ENCODE measurements at regions not wholly inside any gene's neighbourhood (a gene's known extent, or its start where the extent isn't known, plus 50 kb on each side); places are given as distances from the start of the nearest gene placed in this dataset.

GRCh38 chr5:37994729-37995128 is 154.9 kb upstream of the GDNF start:
- ATAC-seq (replicated peaks in 6 of 8), result peak in 2 of 8 experiments; percentile 52 to 63
- in situ Hi-C loops (cut with MboI; ENCODE audit: low pct_unique_long_range_greater_than_20kb in 2 of 9, low sequenced_read_pairs in 9 of 9, unreplicated experiment in 9 of 9), result no loop called here

DNA sequence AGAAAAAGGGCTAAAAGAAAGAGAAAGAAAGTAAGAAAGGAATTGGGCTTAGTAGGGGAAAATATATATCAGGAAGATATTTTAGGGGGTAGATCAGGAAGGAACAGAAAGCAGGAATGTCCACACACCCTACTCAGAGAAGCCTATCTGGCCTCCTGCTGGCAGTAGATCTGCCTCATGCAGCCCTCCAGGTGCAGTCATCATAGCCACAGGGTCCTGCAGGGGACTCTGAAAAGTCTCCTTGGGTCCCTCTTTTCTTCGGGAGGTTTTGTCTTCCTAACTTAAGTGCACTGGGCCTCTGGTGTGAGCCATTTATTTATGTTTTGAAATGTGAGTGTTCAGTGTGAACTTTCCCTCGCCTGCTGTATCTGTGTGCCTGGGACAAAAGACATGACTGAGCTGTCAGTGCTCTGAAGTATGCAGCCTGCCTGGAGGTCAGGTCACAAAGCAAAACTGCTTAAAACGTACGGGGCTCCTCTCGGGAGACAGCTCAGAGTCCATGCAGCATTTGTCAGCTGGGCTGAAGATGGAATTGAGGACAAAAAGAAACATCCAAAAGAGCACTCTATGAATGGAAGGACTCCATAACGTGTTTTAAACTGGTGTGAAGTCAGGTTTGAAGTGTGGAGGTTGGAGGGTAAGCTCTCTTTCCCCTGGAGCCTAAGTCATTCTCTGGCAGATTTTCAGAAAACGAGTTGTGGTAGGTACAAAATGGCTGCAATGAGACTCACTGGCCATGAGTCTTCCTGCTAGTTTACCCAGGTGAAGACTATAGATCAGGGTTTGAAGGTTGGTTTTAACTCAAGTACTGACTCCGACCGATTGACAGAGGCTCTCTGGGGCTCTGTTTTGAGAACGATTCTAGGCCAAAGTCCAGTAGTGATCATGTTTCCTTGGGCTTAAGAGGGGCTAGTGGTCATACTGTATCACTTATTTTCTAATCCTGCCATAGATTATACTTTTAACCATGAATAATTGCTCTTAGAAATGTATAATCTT is 151.8 kb upstream of the GDNF start:
- no peaks in the 10 kb centered on the region for H3K4me1 ChIP-seq (replicated peaks in 1 of 2)
- H3K27ac ChIP-seq, result no peak overlapping the region
- in situ Hi-C loops (cut with MboI; ENCODE audit: low pct_unique_long_range_greater_than_20kb in 2 of 9, low sequenced_read_pairs in 9 of 9, unreplicated experiment in 9 of 9), result no loop called here
- ATAC-seq (replicated peaks in 6 of 8), result peak in 3 of 8 experiments; percentile 47 to 58 (median 55)
- 28 to 94% (median 51%) methylated on average over 1 to 8 of the region's 10 CpGs; no CpG with 5 or more reads in 2 of the 10 experiments for WGBS, 10 experiments
- no peak overlapping the region for H3K4me3 ChIP-seq

More at GRCh38 chr5:37994729-37995128, 154.9 kb upstream of the GDNF start:
- H3K4me3 ChIP-seq, result no peak overlapping the region
- no peak overlapping the region for H3K27ac ChIP-seq
- H3K4me1 ChIP-seq (replicated peaks in 1 of 2), result no peaks in the 10 kb centered on the region
- 0 to 88% (median 63%) methylated on average over 1 of the region's 1 CpG; no CpG with 5 or more reads in 3 of the 10 experiments for WGBS, 10 experiments

DNA sequence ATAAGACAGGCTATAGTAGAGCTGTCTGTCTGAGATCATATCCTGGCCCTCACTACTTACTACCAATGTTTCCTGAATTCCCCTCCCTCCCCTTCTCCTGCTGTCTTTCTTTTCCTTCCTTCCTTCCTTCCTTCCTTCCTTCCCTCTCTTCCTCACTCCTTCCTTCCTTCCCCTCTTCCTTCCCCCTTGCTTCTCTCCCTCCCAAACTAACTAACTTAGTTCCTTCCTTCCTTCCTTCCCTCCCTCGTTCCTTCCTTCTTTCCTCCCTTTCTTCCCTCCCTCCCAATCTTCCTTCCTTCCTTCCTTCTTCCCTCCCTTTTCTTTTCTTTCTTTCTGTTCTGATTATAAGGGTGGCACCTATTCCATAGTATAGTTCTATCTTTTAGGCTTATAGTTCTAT is 150.0 kb upstream of the GDNF start:
- in situ Hi-C loops (cut with MboI; ENCODE audit: low pct_unique_long_range_greater_than_20kb in 2 of 9, low sequenced_read_pairs in 9 of 9, unreplicated experiment in 9 of 9), result no loop called here
- ATAC-seq (replicated peaks in 6 of 8), result no peak
- WGBS, 10 experiments, result 19 to 100% (median 76%) methylated on average over 1 of the region's 1 CpG; no CpG with 5 or more reads in 3 of the 10 experiments
- H3K27ac ChIP-seq, result no peak overlapping the region
- H3K4me1 ChIP-seq (replicated peaks in 1 of 2), result no peaks in the 10 kb centered on the region
- H3K4me3 ChIP-seq, result no peak overlapping the region

GRCh38 chr5:37988454-37989046 is 148.7 kb upstream of the GDNF start:
- in situ Hi-C loops (cut with MboI; ENCODE audit: low pct_unique_long_range_greater_than_20kb in 2 of 9, low sequenced_read_pairs in 9 of 9, unreplicated experiment in 9 of 9), result no loop called here
- ATAC-seq (replicated peaks in 6 of 8), result no peak

GRCh38 chr5:37984300-37984699 is 144.5 kb upstream of the GDNF start:
- H3K27ac ChIP-seq, result no peak overlapping the region
- in situ Hi-C loops (cut with MboI; ENCODE audit: low pct_unique_long_range_greater_than_20kb in 2 of 9, low sequenced_read_pairs in 9 of 9, unreplicated experiment in 9 of 9), result no loop called here
- H3K4me3 ChIP-seq, result no peak overlapping the region
- no peaks in the 10 kb centered on the region for H3K4me1 ChIP-seq (replicated peaks in 1 of 2)
- 0 to 100% (median 82%) methylated on average over 1 of the region's 1 CpG; no CpG with 5 or more reads in 4 of the 10 experiments for WGBS, 10 experiments
- ATAC-seq (replicated peaks in 6 of 8), result peak in 1 of 8 experiments; percentile 25

More at GRCh38 chr5:37988454-37989046, 148.7 kb upstream of the GDNF start:
- no peaks in the 10 kb centered on the region for H3K4me1 ChIP-seq (replicated peaks in 1 of 2)
- 40 to 100% (median 100%) methylated on average over 1 of the region's 1 CpG; no CpG with 5 or more reads in 1 of the 10 experiments for WGBS, 10 experiments
- no peak overlapping the region for H3K27ac ChIP-seq
- H3K4me3 ChIP-seq, result no peak overlapping the region

- WGBS, 10 experiments, result 19 to 100% (median 61%) methylated on average over 1 to 2 of the region's 2 CpGs; no CpG with 5 or more reads in 2 of the 10 experiments
- in situ Hi-C loops (cut with MboI; ENCODE audit: low pct_unique_long_range_greater_than_20kb in 2 of 9, low sequenced_read_pairs in 9 of 9, unreplicated experiment in 9 of 9), result no loop called here
- Histone ChIP-seq H3K27ac (no peak overlapping the region), H3K4me3 (no peak overlapping the region), H3K4me1 (replicated peaks in 1 of 2) (no peaks in the 10 kb centered on the region)
- no peak for ATAC-seq (replicated peaks in 6 of 8)
Measured at GRCh38 chr5:37983463-37983862, 143.6 kb upstream of the GDNF start.

GRCh38 chr5:37979559-37979958 is 139.7 kb upstream of the GDNF start:
- no peaks in the 10 kb centered on the region for H3K4me1 ChIP-seq (replicated peaks in 1 of 2)
- no peak for ATAC-seq (replicated peaks in 6 of 8)
- no peak overlapping the region for H3K27ac ChIP-seq
- no peak overlapping the region for H3K4me3 ChIP-seq
- in situ Hi-C loops (cut with MboI; ENCODE audit: low pct_unique_long_range_greater_than_20kb in 2 of 9, low sequenced_read_pairs in 9 of 9, unreplicated experiment in 9 of 9), result no loop called here
- WGBS, 10 experiments, result 9 to 88% (median 63%) methylated on average over 1 of the region's 1 CpG

DNA sequence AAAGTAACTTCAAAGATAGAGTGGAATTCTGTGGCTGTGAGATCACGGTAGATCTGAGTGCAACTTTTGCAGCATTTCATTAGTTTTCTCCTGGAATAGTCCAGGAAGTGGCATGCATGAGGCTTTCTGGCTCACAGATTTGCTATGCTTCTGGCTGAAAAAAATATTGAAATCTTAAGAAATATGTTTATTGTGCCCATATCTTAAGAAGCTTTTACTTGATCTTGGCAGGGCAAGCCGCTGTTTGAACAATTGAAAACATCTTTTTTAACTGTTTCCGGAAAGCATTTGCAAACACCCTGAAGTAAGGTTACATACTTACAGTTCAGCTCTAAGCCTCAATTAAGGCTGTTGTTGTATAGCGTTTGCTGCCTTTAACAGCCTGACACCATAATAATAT is 135.7 kb upstream of the GDNF start:
- in situ Hi-C loops (cut with MboI; ENCODE audit: low pct_unique_long_range_greater_than_20kb in 2 of 9, low sequenced_read_pairs in 9 of 9, unreplicated experiment in 9 of 9), result no loop called here
- peak in 3 of 8 experiments; percentile 27 to 33 (median 32) for ATAC-seq (replicated peaks in 6 of 8)
- H3K27ac ChIP-seq, result no peak overlapping the region
- whole genome bisulfite sequencing, 10 experiments, result 9 to 96% (median 80%) methylated on average over 1 to 4 of the region's 4 CpGs
- no peak overlapping the region for H3K4me3 ChIP-seq
- no peaks in the 10 kb centered on the region for H3K4me1 ChIP-seq (replicated peaks in 1 of 2)

DNA sequence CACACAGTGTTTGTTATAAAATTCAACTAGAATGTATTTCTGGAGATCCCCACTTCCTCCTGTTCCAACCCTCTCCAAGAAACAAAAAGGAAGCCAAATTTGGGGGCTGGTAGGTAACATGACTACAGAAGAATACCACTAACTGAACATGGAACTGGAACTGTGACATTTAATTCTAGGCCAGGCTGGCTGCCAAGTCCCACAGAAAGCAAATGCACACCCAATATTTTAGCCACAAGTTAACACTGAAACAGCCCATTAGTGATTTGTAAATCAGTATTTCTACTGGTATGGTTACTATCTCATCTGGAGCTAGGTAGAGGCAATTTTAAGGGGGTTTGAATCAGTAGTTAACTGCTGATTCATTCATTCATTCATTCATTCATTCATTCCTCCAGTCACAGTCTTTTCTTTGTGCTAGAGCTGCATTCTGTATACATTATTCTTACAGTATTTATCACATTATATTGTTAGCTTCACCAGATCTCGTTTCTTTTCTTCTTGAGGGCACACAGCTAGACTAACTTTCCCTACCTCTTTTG is 131.7 kb upstream of the GDNF start:
- H3K4me3 ChIP-seq, result no peak overlapping the region
- no peak overlapping the region for H3K27ac ChIP-seq
- ATAC-seq (replicated peaks in 6 of 8), result peak in 1 of 8 experiments; percentile 21
- WGBS, 10 experiments, result 14 to 83% (median 56%) methylated on average over 1 of the region's 1 CpG; no CpG with 5 or more reads in 1 of the 10 experiments
- no peaks in the 10 kb centered on the region for H3K4me1 ChIP-seq (replicated peaks in 1 of 2)
- in situ Hi-C loops (cut with MboI; ENCODE audit: low pct_unique_long_range_greater_than_20kb in 2 of 9, low sequenced_read_pairs in 9 of 9, unreplicated experiment in 9 of 9), result no loop called here

GRCh38 chr5:37966871-37967270 is 127.0 kb upstream of the GDNF start:
- H3K4me1 ChIP-seq (replicated peaks in 1 of 2), result no peaks in the 10 kb centered on the region
- no peak overlapping the region for H3K27ac ChIP-seq
- ATAC-seq (replicated peaks in 6 of 8), result no peak
- WGBS, 10 experiments, result 0 to 100% (median 41%) methylated on average over 1 of the region's 1 CpG; no CpG with 5 or more reads in 2 of the 10 experiments
- in situ Hi-C loops (cut with MboI; ENCODE audit: low pct_unique_long_range_greater_than_20kb in 2 of 9, low sequenced_read_pairs in 9 of 9, unreplicated experiment in 9 of 9), result no loop called here
- no peak overlapping the region for H3K4me3 ChIP-seq

GRCh38 chr5:37966291-37966690 is 126.5 kb upstream of the GDNF start:
- no peak overlapping the region for H3K4me3 ChIP-seq
- no peak overlapping the region for H3K27ac ChIP-seq
- 0 to 100% (median 65%) methylated on average over 1 to 2 of the region's 2 CpGs for WGBS, 10 experiments
- no peaks in the 10 kb centered on the region for H3K4me1 ChIP-seq (replicated peaks in 1 of 2)
- ATAC-seq (replicated peaks in 6 of 8), result peak in 3 of 8 experiments; percentile 36 to 44 (median 36)
- in situ Hi-C loops (cut with MboI; ENCODE audit: low pct_unique_long_range_greater_than_20kb in 2 of 9, low sequenced_read_pairs in 9 of 9, unreplicated experiment in 9 of 9), result no loop called here

- H3K4me1 ChIP-seq (replicated peaks in 1 of 2), result no peaks in the 10 kb centered on the region
- in situ Hi-C loops (cut with MboI; ENCODE audit: low pct_unique_long_range_greater_than_20kb in 2 of 9, low sequenced_read_pairs in 9 of 9, unreplicated experiment in 9 of 9), result no loop called here
- H3K4me3 ChIP-seq, result no peak overlapping the region
- ATAC-seq (replicated peaks in 6 of 8), result no peak
- no peak overlapping the region for H3K27ac ChIP-seq
- WGBS, 10 experiments, result 33 to 100% (median 72%) methylated on average over 1 of the region's 1 CpG; no CpG with 5 or more reads in 4 of the 10 experiments
Measured at GRCh38 chr5:37962389-37962788, 122.5 kb upstream of the GDNF start.

GRCh38 chr5:37957218-37957617 is 117.4 kb upstream of the GDNF start:
- Histone ChIP-seq H3K27ac (no peak overlapping the region), H3K4me1 (replicated peaks in 1 of 2) (no peaks in the 10 kb centered on the region), H3K4me3 (no peak overlapping the region)
- in situ Hi-C loops (cut with MboI; ENCODE audit: low pct_unique_long_range_greater_than_20kb in 2 of 9, low sequenced_read_pairs in 9 of 9, unreplicated experiment in 9 of 9), result no loop called here
- peak in 1 of 8 experiments; percentile 79 for ATAC-seq (replicated peaks in 6 of 8)
- 0 to 50% (median 38%) methylated on average over 1 of the region's 1 CpG; no CpG with 5 or more reads in 2 of the 10 experiments for WGBS, 10 experiments
